Naive B cell (primary cell): ENCODE measurements at regions not wholly inside any gene's neighbourhood (a gene's known extent, or its start where the extent isn't known, plus 50 kb on each side); places are given as distances from the start of the nearest gene placed in this dataset.
A peak's percentile ranks its signal among the peaks of the same experiment; 100 is the strongest.

Experiments
- ATAC-seq, 2 donors: fragments of 150-1000 bp; cut with Tn5 transposase; 2 replicates each; pipeline ENCODE4 v1.10.0; 2021; ENCODE audit warnings: low read depth in 2 of 2, mild to moderate bottlenecking in 2 of 2, moderate library complexity in 2 of 2
- DNase-seq: peaks from one replicate; pipeline ENCODE4 v3.0.0; 2022
- H3K27ac Mint-ChIP-seq, 6 donors: one replicate each; pipeline ENCODE4 v1.8.0; 2020 to 2022; ENCODE audit warnings: mild to moderate bottlenecking in 6 of 6, mixed read lengths in 6 of 6, moderate library complexity in 5 of 6, inconsistent platforms in 2 of 6
- H3K27me3 Mint-ChIP-seq, 3 donors: one replicate each; pipeline ENCODE4 v1.8.0; 2021 to 2022; ENCODE audit warnings: mixed read lengths in 3 of 3, mild to moderate bottlenecking in 1 of 3
- H3K36me3 Mint-ChIP-seq, 2 donors: one replicate each; pipeline ENCODE4 v1.8.0; 2020 to 2022; ENCODE audit warnings: mixed read lengths in 2 of 2, inconsistent platforms in 1 of 2, mild to moderate bottlenecking in 1 of 2
- H3K4me1 Mint-ChIP-seq, 3 donors: one replicate each; pipeline ENCODE4 v1.8.0; 2020 to 2022; ENCODE audit warnings: mixed read lengths in 3 of 3, inconsistent platforms in 1 of 3, mild to moderate bottlenecking in 1 of 3, moderate library complexity in 1 of 3
- H3K4me3 Mint-ChIP-seq, 8 donors: one replicate each; pipeline ENCODE4 v1.8.0; 2020 to 2022; ENCODE audit warnings: mild to moderate bottlenecking in 8 of 8, mixed read lengths in 8 of 8, moderate library complexity in 8 of 8, inconsistent platforms in 2 of 8
- H3K9me3 Mint-ChIP-seq, 7 donors: one replicate each; pipeline ENCODE4 v1.8.0; 2020 to 2022; ENCODE audit warnings: mixed read lengths in 7 of 7, mild to moderate bottlenecking in 5 of 7, inconsistent platforms in 2 of 7, moderate library complexity in 1 of 7

DNA sequence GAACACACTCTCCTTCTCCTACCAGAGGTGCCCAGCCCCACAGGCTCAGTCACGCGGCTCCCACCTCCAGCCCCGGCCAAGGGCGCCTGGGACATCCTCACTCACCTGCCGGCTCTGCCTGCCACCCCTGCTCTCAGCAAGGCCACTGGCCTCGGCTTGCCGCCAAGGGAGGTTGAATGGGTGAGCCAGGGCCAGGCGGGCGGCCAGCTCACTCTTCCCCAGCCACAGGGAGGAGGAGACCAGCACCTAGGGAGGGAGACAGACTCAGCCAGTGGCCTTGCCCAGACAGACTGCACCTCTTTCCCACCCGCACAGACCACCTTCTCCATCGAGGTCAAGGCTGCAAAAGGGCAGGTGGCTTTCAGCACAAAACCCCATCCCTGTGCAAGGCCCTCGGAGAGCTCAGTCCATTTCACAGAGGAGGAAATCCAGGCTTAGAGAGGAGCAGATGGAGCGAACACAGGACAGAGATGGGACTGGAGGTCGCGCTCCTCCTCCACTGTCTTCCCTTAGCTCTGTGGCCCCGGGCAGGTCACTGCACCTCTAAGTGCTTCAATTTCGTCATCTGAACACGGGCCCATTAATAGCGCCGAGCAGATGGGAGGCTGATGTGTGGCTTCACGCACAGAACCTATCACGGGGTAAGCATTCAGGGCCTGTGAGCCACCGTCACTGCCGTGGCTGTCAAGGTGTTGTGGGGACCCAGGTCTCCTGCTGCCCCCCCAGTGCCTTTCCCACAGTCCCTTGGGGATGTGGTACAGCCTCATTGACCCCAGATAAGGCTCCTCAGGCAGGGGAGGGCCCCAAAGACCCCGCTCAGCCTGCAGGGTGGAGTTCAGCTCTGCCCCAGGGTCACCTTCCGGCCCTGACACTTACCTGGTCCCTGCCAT is 56.1 kb downstream of the RMI2 start:
- Mint-ChIP-seq H3K4me1 (peaks cover 0 to 5% (median 1%) of the 10 kb centered on the region in 3 donors), H3K27ac (peak overlapping the region in 1 of 6 donors; percentile 43), H3K36me3 (no peaks in the 10 kb centered on the region), H3K27me3 (peaks cover 0 to 3% (median under 1%) of the 10 kb centered on the region in 3 donors), H3K4me3 (no peak overlapping the region), H3K9me3 (no peaks in the 10 kb centered on the region)
- DNase-seq: no peak
- ATAC-seq: no peak

GRCh38 chr16:11402051-11402744 is 56.9 kb downstream of the RMI2 start:
- H3K27ac Mint-ChIP-seq: no peak overlapping the region
- no peak overlapping the region for H3K4me3 Mint-ChIP-seq
- no peaks in the 10 kb centered on the region for H3K9me3 Mint-ChIP-seq
- peaks cover 0 to 3% (median 1%) of the 10 kb centered on the region in 3 donors for H3K27me3 Mint-ChIP-seq
- ATAC-seq (no peak), DNase-seq (no peak)
- peaks cover 0 to 1% (median 1%) of the 10 kb centered on the region in 3 donors for H3K4me1 Mint-ChIP-seq
- no peaks in the 10 kb centered on the region for H3K36me3 Mint-ChIP-seq

- peaks cover 0 to 9% (median 4%) of the 10 kb centered on the region in 3 donors for H3K27me3 Mint-ChIP-seq
- H3K36me3 Mint-ChIP-seq: no peaks in the 10 kb centered on the region
- H3K27ac Mint-ChIP-seq: no peak overlapping the region
- H3K4me1 Mint-ChIP-seq: peaks cover 2 to 6% (median 4%) of the 10 kb centered on the region in 3 donors
- ATAC-seq: no peak
- no peaks in the 10 kb centered on the region for H3K9me3 Mint-ChIP-seq
- no peak overlapping the region for H3K4me3 Mint-ChIP-seq
- DNase-seq: no peak
Observed at GRCh38 chr16:11402745-11403533, 57.7 kb downstream of the RMI2 start.

DNA sequence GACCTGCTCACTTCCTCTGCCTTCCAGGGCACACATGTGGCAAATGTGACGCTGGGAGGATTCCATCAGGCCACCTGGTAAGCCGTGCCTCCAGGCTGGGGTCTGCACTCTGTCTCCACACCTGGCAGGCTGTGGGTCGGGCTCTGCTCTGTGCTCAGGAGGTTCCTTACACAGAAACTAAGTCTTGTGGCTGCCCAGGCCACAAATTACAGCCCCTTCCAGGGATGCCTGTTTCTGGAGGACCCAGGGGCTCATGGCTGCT is 58.2 kb downstream of the RMI2 start:
- H3K4me3 Mint-ChIP-seq: no peak overlapping the region
- ATAC-seq: no peak
- H3K27ac Mint-ChIP-seq: no peak overlapping the region
- no peaks in the 10 kb centered on the region for H3K9me3 Mint-ChIP-seq
- peaks cover 2 to 6% (median 4%) of the 10 kb centered on the region in 3 donors for H3K4me1 Mint-ChIP-seq
- no peaks in the 10 kb centered on the region for H3K36me3 Mint-ChIP-seq
- no peak for DNase-seq
- peaks cover 0 to 9% (median 4%) of the 10 kb centered on the region in 3 donors for H3K27me3 Mint-ChIP-seq

GRCh38 chr16:11403920-11404319 is 58.7 kb downstream of the RMI2 start:
- Mint-ChIP-seq H3K4me1 (peaks cover 2 to 6% (median 4%) of the 10 kb centered on the region in 3 donors), H3K36me3 (no peaks in the 10 kb centered on the region), H3K27me3 (peaks cover 0 to 9% (median 4%) of the 10 kb centered on the region in 3 donors), H3K27ac (peak overlapping the region in 3 of 6 donors; percentile 79 to 91 (median 84)), H3K4me3 (peak overlapping the region in 1 of 8 donors; percentile 70), H3K9me3 (no peaks in the 10 kb centered on the region)
- DNase-seq (no peak), ATAC-seq (no peak)

GRCh38 chr16:11404603-11405002 is 59.3 kb downstream of the RMI2 start:
- Mint-ChIP-seq H3K27ac (peak overlapping the region in 1 of 6 donors; percentile 22), H3K27me3 (peaks cover 0 to 9% (median 4%) of the 10 kb centered on the region in 3 donors), H3K36me3 (no peaks in the 10 kb centered on the region), H3K4me3 (no peak overlapping the region), H3K4me1 (peaks cover 2 to 6% (median 4%) of the 10 kb centered on the region in 3 donors), H3K9me3 (no peaks in the 10 kb centered on the region)
- DNase-seq: no peak
- ATAC-seq: no peak

- Mint-ChIP-seq H3K27ac (no peak overlapping the region), H3K36me3 (no peaks in the 10 kb centered on the region), H3K9me3 (no peaks in the 10 kb centered on the region), H3K4me1 (peaks cover 2 to 6% (median 4%) of the 10 kb centered on the region in 3 donors), H3K4me3 (no peak overlapping the region), H3K27me3 (peaks cover 0 to 9% (median 4%) of the 10 kb centered on the region in 3 donors)
- ATAC-seq: peak in 1 of 2 donors; percentile 52
- DNase-seq: peak; percentile 23
Observed at GRCh38 chr16:11405331-11406176, 60.3 kb downstream of the RMI2 start.

DNA sequence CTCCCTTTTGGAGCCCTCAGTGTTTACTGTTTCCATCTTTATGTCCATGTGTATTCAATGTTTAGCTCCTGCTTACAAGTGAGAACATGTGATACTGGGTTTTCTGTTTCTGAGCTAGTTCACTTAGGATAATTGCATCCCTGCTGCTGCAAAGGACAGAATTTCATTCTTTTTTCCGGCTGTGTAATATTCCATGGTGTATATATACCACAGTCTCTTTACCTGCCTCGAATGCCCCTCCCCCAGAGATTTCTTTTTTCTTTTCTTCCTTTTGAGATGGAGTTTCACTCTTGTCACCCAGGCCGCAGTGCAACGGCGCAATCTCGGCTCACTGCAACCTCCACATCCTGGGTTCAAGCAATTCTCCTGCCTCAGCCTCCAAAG is 60.9 kb downstream of the RMI2 start:
- Mint-ChIP-seq H3K9me3 (no peaks in the 10 kb centered on the region), H3K36me3 (no peaks in the 10 kb centered on the region), H3K4me3 (peak overlapping the region in 1 of 8 donors; percentile 60), H3K27ac (no peak overlapping the region), H3K4me1 (peaks cover 2 to 6% (median 4%) of the 10 kb centered on the region in 3 donors), H3K27me3 (peaks cover 0 to 9% (median 4%) of the 10 kb centered on the region in 3 donors)
- no peak for ATAC-seq
- no peak for DNase-seq

DNA sequence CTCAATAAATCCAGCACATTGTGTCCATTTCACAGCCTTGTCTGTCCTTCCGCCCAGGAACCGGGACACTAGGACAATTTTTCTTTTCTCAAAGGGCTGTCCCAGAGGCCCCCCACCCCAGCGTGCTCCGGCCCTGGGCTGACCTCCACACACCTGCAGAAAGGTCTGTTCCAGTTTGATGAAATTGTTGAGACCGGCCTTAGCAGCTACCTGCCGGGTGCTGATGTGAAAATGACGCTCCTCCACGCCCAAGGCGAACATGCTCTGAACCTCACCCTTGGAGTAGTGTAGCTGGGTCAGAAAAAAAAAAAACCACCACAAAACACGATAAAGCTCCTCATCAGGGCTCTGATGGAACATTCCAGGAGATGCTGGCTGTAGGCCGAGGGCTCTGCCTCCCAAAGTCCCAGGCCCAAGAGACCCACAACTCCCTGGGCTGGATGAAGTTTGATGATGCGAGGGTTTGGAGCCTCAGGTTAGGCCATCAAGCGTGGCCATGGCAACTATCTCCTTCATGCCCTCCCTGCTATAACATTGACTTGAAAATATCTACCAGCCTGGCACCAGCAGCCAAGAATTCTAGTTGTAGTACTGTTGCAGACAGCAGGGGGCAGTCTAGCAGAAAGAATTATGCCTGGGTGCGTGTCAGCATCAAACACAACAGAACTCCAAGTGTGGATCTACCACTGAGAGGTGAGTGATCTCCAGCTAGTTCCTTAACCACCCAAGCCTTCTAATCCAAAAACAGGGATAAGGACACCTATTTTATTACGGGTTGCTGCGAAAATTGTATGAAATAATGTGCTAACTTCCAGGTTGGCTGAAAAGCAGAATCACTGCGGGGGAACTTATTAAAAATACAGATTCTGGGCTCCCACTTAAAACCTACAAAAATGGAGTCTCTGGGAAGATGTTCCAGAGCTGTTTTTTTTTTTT is 62.1 kb downstream of the RMI2 start:
- Mint-ChIP-seq H3K4me3 (peak overlapping the region in 1 of 8 donors; percentile 42), H3K9me3 (no peaks in the 10 kb centered on the region), H3K36me3 (no peaks in the 10 kb centered on the region), H3K27me3 (peaks cover 0 to 9% (median 4%) of the 10 kb centered on the region in 3 donors), H3K4me1 (peaks cover 2 to 7% (median 6%) of the 10 kb centered on the region in 3 donors), H3K27ac (peak overlapping the region in 2 of 6 donors; percentile 71 to 92)
- ATAC-seq: peak; percentile 70 to 77
- DNase-seq: peak; percentile 58

DNA sequence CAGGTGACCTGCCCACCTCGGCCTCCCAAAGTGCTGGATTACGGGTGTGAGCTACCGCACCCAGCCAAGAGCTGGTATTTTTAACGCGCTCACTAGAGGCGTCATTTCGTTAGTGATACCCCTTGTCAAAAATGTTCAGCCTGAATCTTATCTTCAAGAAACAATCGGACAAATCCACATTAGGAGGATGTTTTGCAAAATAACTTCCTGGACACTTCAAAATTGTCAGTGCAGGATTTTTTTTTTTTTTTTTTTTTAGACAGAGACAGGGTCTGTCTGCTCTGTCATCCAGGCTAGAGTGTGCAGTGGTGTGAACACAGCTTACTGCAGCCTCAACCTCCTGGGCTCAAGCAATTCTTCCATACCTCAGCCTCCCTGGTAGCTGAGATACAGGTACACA is 63.0 kb downstream of the RMI2 start:
- Mint-ChIP-seq H3K27me3 (peaks cover 0 to 9% (median 4%) of the 10 kb centered on the region in 3 donors), H3K4me3 (no peak overlapping the region), H3K4me1 (peaks cover 2 to 7% (median 6%) of the 10 kb centered on the region in 3 donors), H3K9me3 (no peaks in the 10 kb centered on the region), H3K36me3 (no peaks in the 10 kb centered on the region), H3K27ac (peak overlapping the region in 1 of 6 donors; percentile 26)
- ATAC-seq: no peak
- no peak for DNase-seq

GRCh38 chr16:11409398-11409797 is 64.1 kb downstream of the RMI2 start:
- Mint-ChIP-seq H3K9me3 (no peaks in the 10 kb centered on the region), H3K4me3 (no peak overlapping the region), H3K27me3 (peaks cover 0 to 9% (median 4%) of the 10 kb centered on the region in 3 donors), H3K27ac (no peak overlapping the region), H3K36me3 (no peaks in the 10 kb centered on the region), H3K4me1 (peaks cover 2 to 7% (median 6%) of the 10 kb centered on the region in 3 donors)
- DNase-seq (no peak), ATAC-seq (no peak)
